A549 (cell line): ENCODE measurements at regions not wholly inside any gene's neighbourhood (a gene's known extent, or its start where the extent isn't known, plus 50 kb on each side); places are given as distances from the start of the nearest gene placed in this dataset.
A peak's percentile ranks its signal among the peaks of the same experiment; 100 is the strongest.

Experiments used
- CTCF ChIP-seq: fragments of >200 bp; sonication (Bioruptor Twin); formaldehyde crosslinking; IDR thresholded peaks from 3 replicates; pipeline ENCODE4 v1.5.1; 2016
- E2F6 ChIP-seq: IDR thresholded peaks from 2 replicates; pipeline ENCODE4 v1.6.1; 2012; ENCODE audit warnings: low read depth, borderline replicate concordance
- EP300 ChIP-seq, 2 experiments: fragments of >200 bp; sonication (Bioruptor Twin); formaldehyde crosslinking; IDR thresholded peaks; 2 replicates in 1 of 2; 3 replicates in 1 of 2; pipeline ENCODE4 v1.6.1; 2016 to 2017
- ESRRA ChIP-seq: fragments of 150-350 bp; IDR thresholded peaks from 2 replicates; pipeline ENCODE4 v1.6.1; 2014; ENCODE audit warnings: mild to moderate bottlenecking, low read length, borderline replicate concordance
- FOSB ChIP-seq: fragments of 250-450 bp; sonication (Bioruptor Pico); IDR thresholded peaks from 2 replicates; pipeline ENCODE4 v1.5.0; 2020; ENCODE audit warnings: mild to moderate bottlenecking, moderate library complexity
- HES2 ChIP-seq: fragments of >200 bp; sonication (Bioruptor Twin); formaldehyde crosslinking; IDR thresholded peaks from 2 replicates; pipeline ENCODE4 v1.6.1; 2016
- MAFK ChIP-seq: fragments of 450-650 bp; IDR thresholded peaks from 2 replicates; pipeline ENCODE4 v1.6.1; 2014; ENCODE audit not compliant: partially characterized antibody
- MAX ChIP-seq: IDR thresholded peaks from 2 replicates; pipeline ENCODE4 v1.6.1; 2012
- PBX3 ChIP-seq: IDR thresholded peaks from 2 replicates; pipeline ENCODE4 v1.6.1; 2012
- POLR2A ChIP-seq: IDR thresholded peaks from 2 replicates; pipeline ENCODE4 v1.6.1; 2012; ENCODE audit warnings: mild to moderate bottlenecking, low read length
- ZSCAN20 ChIP-seq: fragments of 250-450 bp; sonication (Bioruptor Pico); IDR thresholded peaks from 2 replicates; pipeline ENCODE4 v1.8.0; 2022; ENCODE audit warnings: mild to moderate bottlenecking, moderate library complexity
- TF ChIP-seq, protein P1 (sequence below): fragments of 200-600 bp; sonication (generic); IDR thresholded peaks from 2 replicates; pipeline ENCODE4 v1.6.1; 2016; ENCODE audit warnings: antibody characterized with exemption, mild to moderate bottlenecking, moderate library complexity
- TF ChIP-seq, protein P2 (sequence below): fragments of 450-650 bp; IDR thresholded peaks from 2 replicates; pipeline ENCODE4 v1.6.1; 2014; ENCODE audit warnings: antibody characterized with exemption

DNA sequence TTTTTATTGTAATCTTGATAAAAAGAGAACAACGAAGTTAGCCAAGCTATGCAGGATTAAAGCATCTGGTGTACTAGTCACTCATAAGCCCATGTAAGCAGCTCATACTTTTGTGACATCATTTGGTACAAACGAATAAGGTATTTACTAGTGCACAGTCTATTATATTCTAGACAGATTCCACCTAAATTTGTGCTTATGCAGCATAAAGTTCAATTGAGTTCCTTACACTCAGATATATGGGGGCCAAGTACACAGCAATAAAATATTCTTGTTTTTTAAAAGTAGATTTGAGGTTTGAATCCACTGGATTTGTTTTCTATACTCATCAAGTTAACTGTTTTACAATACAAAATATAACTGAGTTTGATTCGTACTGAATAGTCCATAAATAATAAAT, 1621.2 kb downstream of the MAT2B start:
- TF ChIP-seq ESRRA (no peak), CTCF (no peak), PBX3 (no peak), FOSB (CRISPR knock-in tag) (no peak), ZSCAN20 (CRISPR knock-in tag) (no peak), EP300 (IDR thresholded peaks at IDR 0.05) (no peak), POLR2A (no peak), HES2 (no peak), MAX (no peak), E2F6 (no peak), MAFK (peak; percentile 62)
- TF ChIP-seq, protein P1, sequence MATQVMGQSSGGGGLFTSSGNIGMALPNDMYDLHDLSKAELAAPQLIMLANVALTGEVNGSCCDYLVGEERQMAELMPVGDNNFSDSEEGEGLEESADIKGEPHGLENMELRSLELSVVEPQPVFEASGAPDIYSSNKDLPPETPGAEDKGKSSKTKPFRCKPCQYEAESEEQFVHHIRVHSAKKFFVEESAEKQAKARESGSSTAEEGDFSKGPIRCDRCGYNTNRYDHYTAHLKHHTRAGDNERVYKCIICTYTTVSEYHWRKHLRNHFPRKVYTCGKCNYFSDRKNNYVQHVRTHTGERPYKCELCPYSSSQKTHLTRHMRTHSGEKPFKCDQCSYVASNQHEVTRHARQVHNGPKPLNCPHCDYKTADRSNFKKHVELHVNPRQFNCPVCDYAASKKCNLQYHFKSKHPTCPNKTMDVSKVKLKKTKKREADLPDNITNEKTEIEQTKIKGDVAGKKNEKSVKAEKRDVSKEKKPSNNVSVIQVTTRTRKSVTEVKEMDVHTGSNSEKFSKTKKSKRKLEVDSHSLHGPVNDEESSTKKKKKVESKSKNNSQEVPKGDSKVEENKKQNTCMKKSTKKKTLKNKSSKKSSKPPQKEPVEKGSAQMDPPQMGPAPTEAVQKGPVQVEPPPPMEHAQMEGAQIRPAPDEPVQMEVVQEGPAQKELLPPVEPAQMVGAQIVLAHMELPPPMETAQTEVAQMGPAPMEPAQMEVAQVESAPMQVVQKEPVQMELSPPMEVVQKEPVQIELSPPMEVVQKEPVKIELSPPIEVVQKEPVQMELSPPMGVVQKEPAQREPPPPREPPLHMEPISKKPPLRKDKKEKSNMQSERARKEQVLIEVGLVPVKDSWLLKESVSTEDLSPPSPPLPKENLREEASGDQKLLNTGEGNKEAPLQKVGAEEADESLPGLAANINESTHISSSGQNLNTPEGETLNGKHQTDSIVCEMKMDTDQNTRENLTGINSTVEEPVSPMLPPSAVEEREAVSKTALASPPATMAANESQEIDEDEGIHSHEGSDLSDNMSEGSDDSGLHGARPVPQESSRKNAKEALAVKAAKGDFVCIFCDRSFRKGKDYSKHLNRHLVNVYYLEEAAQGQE, result no peak
- TF ChIP-seq, protein P2, sequence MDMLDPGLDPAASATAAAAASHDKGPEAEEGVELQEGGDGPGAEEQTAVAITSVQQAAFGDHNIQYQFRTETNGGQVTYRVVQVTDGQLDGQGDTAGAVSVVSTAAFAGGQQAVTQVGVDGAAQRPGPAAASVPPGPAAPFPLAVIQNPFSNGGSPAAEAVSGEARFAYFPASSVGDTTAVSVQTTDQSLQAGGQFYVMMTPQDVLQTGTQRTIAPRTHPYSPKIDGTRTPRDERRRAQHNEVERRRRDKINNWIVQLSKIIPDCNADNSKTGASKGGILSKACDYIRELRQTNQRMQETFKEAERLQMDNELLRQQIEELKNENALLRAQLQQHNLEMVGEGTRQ, result no peak
